Epidermal melanocyte (primary cell): ENCODE measurements at regions not wholly inside any gene's neighbourhood (a gene's known extent, or its start where the extent isn't known, plus 50 kb on each side); places are given as distances from the start of the nearest gene placed in this dataset.
"Not testable (repeated sequence)": the region's sequence is repeated elsewhere in the genome, so short reads cannot be mapped to it uniquely, and the experiment has no call there.

Experiments used
- DNase-seq: peaks from one replicate; pipeline ENCODE4 v3.0.0; 2011; ENCODE audit warnings: low spot score; ENCODE audit not compliant: insufficient read length

- DNase-seq, result no peak
Measured at GRCh38 chr6:12507636-12508035, 208.9 kb upstream of the PHACTR1 start.

GRCh38 chr6:12508553-12508952 is 208.0 kb upstream of the PHACTR1 start:
- no peak for DNase-seq

GRCh38 chr6:12509060-12509459 is 207.5 kb upstream of the PHACTR1 start:
- DNase-seq, result no peak

- no peak for DNase-seq
Measured at GRCh38 chr6:12516070-12516469, 200.5 kb upstream of the PHACTR1 start.

DNA sequence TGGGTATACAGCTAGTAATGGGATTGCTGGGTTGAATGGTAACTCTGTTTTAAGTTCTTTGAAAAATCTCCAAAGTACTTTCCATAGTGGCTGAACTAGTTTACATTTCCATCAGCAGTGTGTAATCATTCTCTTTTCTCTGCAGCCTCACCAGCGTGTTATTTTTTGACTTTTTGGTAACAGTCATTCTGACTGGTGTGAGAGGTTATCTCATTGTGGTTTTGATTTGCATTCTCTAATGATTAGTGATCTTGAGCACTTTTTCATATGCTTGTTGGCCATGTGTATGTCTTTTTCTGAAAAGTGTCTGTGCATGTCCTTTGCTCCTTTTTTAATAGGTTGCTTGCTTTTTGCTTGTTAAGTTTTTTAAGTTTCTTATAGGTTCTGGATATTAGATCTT is 194.2 kb upstream of the PHACTR1 start:
- DNase-seq, result no peak

- DNase-seq, result no peak
Measured at GRCh38 chr6:12523726-12524125, 192.8 kb upstream of the PHACTR1 start.

DNA sequence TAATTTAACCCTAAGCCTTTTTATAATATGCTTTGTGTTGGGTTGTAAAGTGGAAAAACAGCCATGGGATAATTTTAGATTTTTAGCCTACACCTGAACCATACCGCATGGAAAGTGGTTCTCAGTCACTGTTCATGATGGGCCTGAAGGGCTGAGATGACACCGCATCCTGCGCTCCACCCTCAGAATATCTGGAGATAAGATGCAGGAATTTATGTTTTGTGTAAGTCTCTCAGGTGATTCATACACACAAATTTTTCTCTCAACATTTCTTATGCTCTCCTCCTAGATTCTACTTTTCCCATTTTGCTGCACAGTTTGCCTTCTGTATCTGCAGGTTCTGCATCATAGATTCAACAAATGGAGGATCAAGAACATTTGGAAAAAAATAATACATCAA is 191.3 kb upstream of the PHACTR1 start:
- DNase-seq, result no peak

GRCh38 chr6:12527339-12527738 is 189.2 kb upstream of the PHACTR1 start:
- no peak for DNase-seq

GRCh38 chr6:12528136-12528535 is 188.4 kb upstream of the PHACTR1 start:
- no peak for DNase-seq

DNA sequence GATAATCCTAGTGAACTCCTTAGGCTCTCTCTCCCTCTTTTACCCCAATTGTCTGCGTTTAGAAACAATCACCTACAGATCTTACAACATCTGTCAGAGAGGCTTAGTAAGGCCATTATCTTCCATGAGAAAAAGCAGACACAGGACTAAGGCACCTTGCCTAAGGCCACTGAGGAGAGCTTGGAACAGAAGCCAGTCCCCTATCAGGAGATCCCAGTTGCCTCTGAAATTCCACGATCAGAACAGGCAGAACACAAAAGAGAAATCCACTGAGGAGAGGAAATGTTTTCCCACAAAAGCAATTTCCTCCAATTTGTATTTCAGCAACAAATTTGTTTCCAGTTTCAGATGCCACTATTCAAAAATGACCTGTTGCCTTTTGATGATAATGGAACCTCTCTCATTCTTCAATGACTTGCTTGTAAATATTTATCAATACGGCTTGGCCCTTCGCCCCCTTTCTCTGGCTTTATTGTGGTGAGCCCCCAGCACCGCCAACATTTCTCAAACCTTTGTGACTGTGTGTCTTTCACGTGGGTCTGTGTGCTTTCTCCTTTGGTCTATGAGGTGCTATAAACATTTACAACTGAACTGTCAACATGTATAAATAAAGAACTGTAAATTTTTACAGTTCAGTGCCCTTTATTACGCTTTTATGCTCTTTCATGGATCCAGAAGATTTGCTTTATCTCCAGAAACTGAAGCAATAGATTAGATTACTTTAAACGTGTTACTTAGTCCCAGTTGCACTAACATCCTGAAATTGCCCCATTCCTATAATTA is 187.8 kb upstream of the PHACTR1 start:
- no peak for DNase-seq

- no peak for DNase-seq
Measured at GRCh38 chr6:12529364-12530019, 187.1 kb upstream of the PHACTR1 start.

DNA sequence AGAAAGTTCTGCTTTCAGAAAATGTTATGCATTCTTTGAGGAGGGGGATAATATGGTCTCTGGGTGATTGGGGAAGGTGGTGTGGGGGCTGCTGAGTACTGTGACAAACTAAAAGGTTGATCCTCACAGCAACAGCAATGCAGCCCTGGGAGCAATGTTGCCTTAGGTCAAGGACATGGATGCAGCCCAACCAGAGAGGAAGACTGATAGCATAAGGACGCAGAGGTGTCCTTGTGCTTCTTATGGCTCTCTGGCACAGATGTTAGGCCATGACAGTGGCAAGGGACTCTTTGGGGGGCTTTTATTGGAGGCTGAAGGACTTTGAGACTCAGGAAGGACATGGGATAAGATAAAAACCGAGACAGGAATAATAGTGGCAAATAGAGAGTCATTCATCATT is 186.2 kb upstream of the PHACTR1 start:
- DNase-seq, result no peak

- DNase-seq, result no peak
Measured at GRCh38 chr6:12533586-12533985, 183.0 kb upstream of the PHACTR1 start.

GRCh38 chr6:12534069-12534853 is 182.3 kb upstream of the PHACTR1 start:
- DNase-seq, result no peak

- no peak for DNase-seq
Measured at GRCh38 chr6:12535586-12536314, 180.8 kb upstream of the PHACTR1 start.

- no peak for DNase-seq
Measured at GRCh38 chr6:12536416-12536815, 180.2 kb upstream of the PHACTR1 start.

DNA sequence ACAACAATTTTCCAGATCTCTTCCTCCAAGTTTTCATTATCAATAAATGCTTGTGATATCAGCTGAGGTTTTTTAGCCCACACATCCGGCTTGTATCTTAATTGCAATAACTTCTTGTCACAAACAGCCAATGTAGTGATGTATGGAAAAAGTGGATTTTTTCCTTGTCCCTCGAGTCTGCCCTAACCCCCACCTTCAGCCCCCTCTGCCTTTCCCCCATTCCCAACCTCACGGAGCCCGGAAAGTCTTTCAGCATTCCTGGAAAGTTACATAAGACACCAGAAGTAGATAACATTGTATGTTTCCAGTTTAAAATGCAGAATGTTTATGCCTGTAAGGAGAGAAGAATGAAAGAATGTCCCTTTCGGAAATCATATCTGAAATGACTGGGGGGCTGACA is 179.2 kb upstream of the PHACTR1 start:
- no peak for DNase-seq

DNA sequence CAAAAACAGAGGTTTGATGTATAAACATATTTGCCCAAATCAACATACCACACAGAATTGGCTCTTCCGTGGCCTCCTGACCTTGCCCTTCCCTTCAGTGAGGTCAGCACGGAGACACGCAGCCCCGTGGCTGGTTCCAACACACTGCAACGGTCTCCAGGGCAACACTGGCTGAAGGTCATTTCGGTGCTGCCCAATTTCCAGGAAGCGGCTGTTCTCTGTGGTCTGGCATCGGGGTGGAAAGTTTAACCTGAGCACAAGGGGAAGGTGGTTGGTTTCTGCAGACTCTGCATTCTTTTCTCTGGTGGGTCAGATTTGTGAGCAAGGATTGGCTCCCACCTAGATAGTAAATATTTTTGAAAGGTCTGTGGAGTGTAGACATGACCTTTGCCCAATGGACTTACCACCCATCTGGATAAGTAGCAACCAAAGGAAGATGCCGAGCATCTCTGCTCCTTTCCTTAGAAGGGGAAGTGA is 177.6 kb upstream of the PHACTR1 start:
- DNase-seq, result no peak

DNA sequence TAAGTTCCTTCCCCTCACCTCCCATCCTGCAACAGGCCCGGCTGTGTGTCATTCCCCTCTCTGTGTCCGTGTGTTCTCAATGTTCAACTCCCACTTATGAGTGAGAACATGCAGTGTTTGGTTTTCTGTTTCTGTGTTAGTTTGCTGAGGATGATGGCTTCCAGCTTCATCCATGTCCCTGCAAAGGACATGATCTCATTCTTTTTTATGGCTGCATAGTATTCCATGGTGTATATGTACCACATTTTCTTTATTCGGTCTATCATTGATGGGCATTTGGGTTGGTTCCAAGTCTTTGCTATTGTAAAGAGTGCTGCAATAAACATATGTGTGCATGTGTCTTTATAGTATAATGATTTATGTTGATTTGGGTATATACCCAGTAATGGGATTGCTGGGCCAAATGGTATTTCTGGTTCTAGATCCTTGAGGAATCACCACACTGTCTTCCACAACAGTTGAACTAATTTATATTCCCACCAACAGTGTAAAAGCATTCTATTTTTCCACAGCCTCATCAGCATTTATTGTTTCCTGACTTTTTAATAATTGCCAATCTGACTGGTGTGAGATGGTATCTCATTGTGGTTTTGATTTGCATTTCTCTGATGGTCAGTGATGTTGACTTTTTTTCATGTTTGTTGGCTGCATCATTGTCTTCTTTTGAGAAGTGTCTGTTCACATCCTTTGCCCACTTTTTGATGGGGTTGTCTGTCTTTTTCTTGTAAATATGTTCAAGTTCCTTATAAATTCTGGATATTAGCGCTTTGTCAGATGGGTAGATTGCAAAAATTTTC is 174.1 kb upstream of the PHACTR1 start:
- not testable (repeated sequence) for DNase-seq

DNA sequence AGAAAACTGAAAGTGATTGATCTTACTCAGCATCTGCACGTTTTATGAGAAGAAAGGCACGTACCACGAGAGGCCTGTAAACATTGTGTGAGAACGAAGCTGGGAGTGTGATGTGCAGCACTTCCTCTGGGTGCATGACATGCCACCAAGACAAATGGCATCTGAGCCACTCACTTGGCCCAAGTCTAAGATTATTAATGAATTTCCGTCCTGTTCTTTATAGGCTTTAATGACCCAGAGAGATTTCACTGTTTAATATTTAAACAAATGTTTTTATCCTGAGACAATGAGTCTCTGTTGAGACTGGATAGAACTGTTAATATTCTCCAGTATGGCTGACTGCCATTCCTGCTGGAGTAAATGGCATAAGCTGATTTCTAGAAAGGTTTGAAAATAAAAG is 172.6 kb upstream of the PHACTR1 start:
- no peak for DNase-seq
